HG03575 (cell line): ENCODE measurements at regions not wholly inside any gene's neighbourhood (a gene's known extent, or its start where the extent isn't known, plus 50 kb on each side); places are given as distances from the start of the nearest gene placed in this dataset.

ENCODE experiments used
- ATAC-seq: cut with Tn5 transposase; IDR thresholded peaks from one replicate; pipeline ENCODE4 v1.9.1; 2021; ENCODE audit not compliant: unreplicated experiment, insufficient number of reproducible peaks, low FRiP score; ENCODE audit errors: extremely low read depth

DNA sequence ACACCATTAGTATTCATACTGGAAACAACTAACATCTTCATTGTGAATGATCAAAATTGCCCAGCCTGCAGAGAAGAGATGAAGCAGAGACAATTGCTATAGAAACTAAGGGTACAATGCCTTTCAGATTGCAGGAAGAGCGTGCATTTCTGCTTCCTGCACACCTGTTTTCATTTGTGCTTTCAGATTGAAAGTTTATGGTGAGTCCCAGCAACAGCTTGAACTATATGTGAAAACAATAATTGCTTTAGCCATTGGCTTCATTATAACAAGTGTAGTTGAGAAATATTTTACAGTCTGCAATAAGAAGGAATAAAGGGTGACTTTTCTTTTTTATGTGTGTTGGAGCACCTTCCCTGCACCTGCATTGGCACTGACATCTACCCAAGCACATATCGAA is 136.3 kb downstream of the CD8B2 start:
- ATAC-seq = no peak

DNA sequence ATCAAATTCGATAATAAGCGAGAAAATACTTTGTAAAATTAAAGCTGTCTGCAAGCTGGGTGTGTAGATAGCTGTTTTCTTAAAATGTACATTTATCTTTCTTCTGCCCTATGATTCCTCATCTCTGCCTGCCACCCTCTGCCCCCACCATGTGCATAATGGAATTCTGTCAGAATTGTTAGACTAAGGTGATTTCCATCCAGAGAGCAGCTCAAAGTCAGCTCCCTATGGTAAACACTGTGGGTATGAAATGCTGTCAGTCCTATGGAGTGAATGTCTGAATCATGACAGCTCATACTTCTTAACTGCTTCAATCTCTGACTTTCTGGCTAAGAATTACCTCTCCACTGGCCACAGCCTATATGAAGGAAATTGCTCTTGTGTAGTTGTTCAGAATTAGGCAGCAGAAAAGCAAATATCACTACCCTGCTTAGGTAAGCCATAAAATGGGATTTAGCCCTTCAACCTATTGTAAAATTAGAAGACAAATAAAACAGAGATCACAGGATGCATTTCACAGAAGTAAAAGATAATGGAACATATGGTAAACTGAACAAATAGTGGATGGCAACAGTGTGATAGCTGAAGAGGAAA is 137.7 kb downstream of the CD8B2 start:
- no peak for ATAC-seq

DNA sequence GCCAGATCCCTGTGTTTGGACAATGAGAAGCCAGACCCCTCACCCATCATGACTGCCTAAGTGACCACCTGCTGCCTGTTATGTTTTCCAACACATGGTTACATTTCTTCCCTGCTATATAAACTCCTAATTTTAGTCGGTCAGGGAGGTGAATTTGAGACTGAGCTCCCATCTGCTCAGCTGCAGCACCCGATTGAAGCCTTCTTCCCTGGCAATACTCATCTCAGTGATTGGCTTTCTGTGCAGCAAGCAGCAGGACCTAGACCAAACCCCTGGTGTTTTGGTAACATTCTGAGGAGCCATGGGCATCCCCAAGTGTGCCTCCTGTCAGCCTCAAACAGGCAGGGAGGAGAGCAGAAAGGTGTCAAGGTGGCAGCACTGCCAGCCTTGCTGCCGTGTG is 141.2 kb downstream of the CD8B2 start:
- no peak for ATAC-seq

DNA sequence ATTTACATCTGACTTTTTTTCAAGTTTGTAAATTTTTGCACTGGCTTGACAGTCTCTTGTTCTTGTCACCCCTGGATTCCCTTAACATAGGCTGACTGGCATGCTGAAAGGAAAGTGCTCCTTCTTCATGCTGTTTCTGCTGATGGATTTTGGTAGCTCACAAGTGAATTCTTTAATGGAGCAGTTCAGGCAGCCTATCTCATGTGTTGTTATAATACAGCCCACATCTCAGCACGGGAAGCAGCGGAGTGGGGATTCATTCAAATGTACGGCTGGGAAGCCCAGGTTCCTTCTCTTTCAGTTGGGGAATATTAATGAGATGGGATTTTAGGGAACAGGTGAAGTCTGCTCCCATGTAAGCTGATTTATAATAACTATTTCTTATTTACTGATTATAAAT is 142.8 kb downstream of the CD8B2 start:
- ATAC-seq = no peak

DNA sequence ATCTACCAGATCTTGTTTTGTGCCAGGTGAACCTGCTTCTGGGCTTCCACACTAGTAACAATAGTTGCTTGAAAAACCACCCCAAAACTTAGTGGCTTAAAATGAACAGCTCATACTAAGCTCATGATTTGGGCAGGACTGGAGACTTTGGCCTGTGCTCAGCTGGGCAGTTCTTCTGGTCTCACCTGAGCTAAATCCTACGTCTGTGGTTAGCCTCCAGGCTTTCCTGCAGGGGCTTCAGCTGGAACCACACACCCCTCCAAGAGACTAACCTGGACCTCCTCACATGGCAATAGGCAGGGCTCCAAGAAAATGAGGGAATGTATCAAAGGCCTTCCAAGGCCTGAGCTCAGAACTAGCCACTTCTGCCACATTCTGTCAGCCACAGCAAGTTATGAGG is 144.1 kb downstream of the CD8B2 start:
- no peak for ATAC-seq

DNA sequence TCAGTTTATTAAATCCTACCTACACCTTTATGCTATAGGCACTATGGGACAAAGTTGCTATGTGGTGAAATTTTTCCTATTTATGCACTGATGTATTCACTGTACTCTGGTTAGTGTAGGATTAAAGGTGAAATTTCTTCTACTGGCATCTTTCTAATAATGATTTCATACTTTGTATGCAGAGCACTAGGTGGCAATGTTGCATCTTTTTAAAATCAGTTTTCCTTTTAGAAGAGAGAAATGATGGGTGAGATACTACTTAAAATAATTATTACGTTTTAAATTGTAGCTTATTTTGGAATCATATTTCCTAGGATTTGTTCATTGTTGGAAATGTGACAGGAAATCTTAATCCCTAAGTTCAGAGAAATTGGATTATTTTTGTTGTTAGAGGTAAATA is 150.9 kb downstream of the CD8B2 start:
- ATAC-seq = no peak

DNA sequence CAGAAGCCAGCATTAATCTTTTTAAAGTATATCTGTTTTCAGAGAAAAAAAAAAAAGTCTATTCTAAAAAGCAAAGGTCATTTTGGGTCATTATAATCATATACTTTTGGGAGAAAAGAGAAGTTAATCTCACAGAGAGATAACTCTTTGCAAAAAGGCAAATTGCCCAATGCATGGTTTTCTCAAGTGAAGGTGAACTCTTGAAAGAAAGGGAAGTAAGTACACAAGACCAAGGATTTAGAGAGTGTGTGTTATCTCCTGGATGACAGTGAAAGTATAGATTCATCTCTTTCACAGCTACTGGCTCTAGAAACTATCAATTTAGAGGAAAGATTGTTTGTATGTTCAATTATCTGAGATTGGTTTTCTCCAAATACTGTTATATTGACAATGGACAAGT is 151.4 kb downstream of the CD8B2 start:
- ATAC-seq = no peak

DNA sequence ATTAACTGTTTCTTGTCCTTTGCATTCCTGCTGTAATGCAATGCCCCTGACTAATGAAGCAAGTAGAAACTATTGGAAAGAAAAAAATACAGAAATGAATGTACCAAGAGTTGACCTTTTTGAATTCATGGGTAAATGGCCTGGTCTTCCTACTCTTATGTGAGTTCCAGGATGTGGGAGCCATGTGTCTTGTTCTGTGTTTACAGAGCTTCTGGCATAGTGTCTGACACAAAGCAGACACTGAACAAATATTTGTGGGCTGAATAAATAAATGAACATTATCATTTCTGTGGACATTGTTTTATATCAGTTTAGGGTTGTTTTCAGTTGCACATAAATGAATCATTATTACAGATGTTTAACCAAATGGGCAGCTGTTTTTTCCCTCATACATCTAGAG is 155.5 kb downstream of the CD8B2 start:
- no peak for ATAC-seq

DNA sequence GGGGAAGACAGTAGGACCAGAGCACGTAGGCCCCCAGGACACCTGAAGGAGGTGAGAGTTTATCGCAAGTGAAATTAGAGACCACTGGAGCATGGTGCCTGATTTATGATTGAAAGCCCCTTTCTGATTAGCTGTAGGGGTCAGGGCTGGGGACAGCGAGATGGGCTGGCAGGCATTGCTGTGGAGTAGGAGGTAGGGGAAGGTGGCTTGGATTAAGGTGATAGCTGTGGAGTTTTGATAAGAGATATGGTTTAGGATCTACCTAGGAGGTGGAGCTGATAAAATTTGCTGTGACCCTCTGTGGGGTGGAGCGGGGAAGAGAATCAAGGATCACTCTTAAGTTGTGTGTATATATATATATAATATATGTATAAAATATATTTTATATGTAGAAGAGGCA is 157.5 kb downstream of the CD8B2 start:
- no peak for ATAC-seq

DNA sequence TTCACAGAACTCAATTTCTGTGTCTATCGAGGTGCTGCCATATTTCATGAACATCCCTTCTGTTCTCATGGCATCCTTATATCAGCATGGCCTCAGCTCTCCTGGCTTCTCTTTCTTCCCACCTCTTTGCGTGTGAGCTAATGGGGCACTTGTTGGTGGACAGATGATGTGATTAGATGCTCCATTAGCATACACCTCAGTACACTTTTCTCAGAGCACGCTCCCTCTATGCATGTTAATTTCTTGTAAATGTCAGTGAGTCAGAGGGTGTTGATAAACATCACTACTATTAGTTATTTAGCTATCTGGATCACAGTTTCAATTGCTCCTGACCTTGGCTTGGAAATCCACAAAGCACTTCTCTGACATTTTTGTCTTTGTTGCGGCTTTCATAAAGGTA is 159.4 kb downstream of the CD8B2 start:
- ATAC-seq = no peak

DNA sequence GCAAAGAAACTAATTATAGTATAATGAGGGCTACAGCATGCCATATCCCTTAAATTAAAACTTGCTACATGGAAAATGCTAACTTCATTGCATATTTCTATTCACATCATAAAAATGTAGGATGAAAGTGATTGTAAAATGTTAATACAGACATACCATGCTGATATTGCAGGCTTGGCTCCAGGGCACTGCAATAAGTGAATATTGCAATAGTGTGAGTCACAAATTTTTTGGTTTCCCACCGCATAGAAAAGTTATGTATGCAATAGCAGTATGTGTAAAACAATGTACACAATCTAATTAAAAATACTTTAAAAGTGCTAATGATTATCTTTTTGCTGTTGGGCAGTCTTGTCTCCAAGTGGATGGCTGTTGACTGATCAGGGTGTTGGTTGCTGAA is 162.1 kb downstream of the CD8B2 start:
- no peak for ATAC-seq

DNA sequence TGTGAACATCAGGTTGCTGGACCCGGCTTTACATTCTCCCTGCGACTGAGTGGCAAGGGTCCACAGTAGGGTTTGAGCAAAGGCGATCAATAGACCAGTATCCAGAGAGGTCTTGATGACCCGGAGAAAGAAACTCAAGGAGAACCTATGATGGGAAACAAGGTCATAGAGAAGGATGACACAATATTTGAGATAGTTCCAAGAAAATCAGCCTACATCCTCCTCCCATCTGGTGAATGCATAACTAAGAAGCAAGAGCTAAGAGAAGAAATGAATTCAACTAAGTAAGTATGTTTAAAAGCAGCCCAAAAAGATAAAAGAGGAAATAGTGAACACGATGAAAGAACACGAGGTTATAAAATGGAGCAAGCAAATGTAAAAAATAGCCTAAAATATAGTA is 166.3 kb downstream of the CD8B2 start:
- no peak for ATAC-seq

DNA sequence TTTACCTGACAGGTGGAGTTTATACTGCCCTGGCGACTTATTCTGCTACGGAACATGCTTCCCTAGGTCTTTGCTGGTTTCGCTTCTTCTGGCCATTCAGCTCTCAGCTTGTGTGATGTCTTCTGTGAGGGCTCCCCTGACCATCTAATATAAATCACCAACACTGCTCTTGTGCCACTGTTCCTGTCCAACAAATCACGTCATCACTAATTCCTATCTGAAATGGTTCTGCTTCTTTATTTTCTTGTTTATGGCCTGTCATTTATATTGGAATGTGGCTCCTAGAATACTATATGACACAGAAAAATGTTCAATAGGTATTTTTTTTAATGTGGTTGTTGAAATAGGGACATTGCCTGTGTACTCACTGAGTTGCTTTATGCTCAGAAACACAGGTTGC is 171.5 kb downstream of the CD8B2 start:
- ATAC-seq = no peak

DNA sequence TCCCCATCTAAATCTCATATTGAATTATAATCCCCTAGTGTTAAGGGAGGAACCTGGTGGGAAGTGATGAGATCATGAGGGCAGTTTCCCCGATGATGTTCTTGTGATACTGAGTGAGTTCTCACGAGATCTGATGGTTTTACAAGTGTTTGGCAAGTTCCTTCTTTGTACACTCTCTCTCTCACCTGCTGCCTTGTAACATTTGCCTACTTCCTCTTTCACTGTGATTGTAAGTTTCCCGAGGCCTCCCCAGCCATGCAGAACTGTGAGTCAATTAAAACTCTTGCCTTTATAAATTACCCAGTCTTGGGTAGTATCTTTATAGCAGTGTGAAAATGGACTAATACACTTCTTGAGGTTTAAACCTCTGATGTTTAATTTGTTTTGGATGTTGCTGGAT is 177.5 kb downstream of the CD8B2 start:
- ATAC-seq = peak; percentile 74

DNA sequence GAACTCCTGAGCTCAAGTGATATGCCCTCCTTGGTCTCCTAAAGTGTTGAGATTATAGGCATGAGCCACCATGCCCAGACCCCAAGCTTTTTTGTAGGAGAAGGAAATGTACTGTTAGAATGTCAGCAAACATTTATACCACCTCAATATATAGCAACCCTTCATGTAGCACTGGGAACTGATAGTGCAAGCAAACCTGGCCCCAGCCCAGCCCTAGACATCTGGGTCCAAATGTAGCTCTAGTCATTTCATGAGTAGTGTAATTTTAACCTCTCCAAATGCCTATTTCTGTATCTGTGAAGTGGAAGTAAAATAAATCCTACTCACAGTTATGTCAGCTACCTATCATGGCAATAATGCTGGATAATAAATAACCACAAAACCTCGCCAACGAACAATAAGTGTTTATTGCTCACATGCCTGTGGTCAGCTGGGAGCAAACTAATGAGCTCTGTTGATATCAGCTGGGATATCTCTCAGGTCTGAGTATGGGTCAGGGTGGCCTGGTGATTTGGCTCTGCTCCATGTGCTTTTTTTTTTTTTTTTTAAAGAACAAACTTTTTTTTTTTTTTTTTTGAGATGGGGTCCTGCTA is 180.4 kb downstream of the CD8B2 start:
- no peak for ATAC-seq

DNA sequence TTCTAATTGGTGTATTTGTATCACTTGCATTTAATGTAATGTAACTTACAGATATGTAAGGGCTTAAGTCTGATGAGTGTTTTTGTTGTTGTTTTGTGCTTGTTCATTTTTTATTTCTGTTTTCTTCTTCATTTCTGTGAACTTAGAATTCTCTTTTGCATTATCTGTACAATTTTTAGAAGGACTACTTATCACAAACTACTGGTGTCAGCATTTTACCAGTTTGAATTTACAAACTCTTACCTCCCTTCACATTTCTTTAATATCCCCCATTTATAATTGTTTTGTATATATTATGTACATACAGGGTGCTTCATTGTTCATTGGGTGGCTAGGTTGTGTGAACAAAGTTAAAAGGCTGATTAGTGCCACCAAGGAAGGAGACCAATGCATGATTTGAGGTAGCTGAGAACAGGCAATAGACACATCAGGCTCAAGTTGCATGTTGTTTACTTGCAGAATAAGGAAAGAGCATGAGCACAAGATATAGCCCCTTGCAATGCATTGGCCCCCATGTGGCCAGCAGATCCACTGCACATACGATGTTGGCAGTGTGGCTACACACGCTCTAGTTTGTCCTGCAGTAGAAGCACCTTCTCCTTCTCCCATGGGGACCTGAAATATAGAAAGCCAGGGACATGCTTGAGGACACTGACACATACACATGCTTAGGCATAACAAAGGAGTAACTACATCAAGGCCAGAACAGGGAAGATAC is 198.2 kb downstream of the CD8B2 start:
- ATAC-seq = no peak

DNA sequence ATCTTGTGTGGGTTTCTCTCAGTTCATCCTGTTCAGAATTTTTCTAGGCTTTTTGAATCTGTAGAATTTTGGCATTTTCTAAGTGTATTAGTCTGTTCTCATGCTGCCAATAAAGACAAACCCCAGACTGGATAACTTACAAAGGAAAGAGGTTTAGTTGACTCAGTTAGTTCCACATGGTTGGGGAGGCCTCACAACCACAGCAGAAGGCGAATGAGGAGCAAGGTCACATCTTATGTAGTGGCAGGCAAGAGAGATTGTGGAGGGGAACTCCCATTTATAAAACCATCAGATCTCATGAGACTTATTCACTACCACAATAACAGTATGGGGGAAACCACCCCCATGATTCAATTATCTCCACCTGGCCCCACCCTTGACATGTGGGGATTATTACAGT is 199.2 kb downstream of the ST6GAL2 start:
- ATAC-seq = no peak

DNA sequence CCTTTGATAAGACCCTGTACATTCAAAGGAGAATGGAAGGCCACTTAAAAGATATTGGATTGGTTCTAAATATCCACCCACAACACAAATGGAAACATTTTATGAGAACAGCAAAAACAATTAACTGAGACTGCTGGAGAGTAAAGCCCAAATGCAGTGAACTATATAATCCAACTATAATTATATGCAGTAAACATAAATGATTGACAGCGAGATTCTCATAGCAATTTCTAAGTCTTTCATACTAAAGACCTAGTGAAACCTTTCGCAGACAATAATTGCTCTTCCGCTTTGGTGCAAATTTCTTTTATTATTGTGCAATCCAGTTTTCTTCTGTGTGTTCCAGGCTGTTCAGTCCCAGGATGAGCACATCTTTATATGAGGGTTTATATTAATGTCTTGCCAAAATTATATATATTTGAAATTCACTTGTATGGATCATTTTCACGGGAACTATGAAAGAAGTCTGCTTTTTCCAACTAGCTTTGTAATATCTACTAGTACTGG is 190.9 kb downstream of the ST6GAL2 start:
- ATAC-seq = no peak

DNA sequence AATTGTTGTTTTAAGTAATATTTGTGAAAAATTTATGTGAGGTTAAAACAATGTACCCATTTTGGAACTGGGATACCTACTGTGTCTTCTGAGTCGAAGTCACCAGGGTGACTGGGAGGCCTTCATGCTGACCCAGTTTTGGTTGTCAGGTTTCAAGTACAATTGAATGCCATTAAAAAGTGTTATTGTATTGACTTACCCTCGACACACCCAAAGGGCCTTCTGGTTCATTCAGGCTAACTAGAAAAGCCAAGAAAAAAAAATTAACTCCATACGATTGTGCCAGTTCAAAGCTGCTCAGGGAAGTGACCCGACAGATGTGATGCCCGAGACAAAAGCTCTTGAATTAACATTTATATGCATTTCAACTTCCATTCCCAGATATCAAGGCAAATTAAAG is 190.0 kb downstream of the ST6GAL2 start:
- no peak for ATAC-seq

DNA sequence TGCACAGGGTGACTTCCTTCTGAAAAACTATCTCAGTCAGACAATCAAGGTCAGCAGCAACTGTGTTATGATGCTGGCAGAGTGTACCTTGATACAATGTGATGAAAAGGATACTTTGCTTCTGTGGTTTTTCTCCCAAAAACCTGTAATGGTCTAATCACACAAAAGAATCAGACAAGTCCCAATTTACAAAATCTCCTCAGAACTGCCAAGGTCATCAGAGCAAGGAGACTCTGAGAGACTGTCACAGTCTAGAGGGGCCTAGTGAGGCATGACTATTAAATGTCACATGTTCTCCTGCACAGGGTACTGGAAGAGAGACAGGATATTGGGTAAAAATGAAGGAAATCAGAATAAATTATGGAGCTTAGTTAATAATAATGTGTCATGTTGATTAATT is 185.4 kb downstream of the ST6GAL2 start:
- no peak for ATAC-seq
